ENCODE measurements at regions not wholly inside any gene's neighbourhood (a gene's known extent, or its start where the extent isn't known, plus 50 kb on each side); places are given as distances from the start of the nearest gene placed in this dataset.
A peak's percentile ranks its signal among the peaks of the same experiment; 100 is the strongest.
"Not testable (repeated sequence)": the region's sequence is repeated elsewhere in the genome, so short reads cannot be mapped to it uniquely, and the experiment has no call there.

DNA sequence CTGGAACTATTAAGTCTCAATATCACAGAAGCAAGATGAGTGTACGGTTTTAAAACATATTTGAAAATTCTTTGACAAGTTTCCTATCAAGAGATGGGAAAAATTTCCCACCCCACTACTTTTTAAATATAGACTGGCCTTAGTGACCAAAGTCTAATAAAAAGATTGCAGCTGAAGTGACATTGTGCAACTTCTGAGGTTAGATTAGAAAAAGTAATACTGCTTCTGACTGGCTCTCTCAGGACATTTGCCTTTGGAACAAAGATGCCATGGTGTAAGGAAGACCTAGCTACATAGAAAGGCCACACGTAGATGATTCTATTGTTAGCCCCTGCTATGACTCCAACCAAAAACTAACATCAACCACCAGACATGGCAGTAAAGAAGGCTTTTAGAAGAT lies 138.7 kb upstream of the FAM47C start:
- in situ Hi-C loops (cut with MboI; ENCODE audit: low sequenced_read_pairs, unreplicated experiment) = no loop called here
- TF ChIP-seq, protein P1, sequence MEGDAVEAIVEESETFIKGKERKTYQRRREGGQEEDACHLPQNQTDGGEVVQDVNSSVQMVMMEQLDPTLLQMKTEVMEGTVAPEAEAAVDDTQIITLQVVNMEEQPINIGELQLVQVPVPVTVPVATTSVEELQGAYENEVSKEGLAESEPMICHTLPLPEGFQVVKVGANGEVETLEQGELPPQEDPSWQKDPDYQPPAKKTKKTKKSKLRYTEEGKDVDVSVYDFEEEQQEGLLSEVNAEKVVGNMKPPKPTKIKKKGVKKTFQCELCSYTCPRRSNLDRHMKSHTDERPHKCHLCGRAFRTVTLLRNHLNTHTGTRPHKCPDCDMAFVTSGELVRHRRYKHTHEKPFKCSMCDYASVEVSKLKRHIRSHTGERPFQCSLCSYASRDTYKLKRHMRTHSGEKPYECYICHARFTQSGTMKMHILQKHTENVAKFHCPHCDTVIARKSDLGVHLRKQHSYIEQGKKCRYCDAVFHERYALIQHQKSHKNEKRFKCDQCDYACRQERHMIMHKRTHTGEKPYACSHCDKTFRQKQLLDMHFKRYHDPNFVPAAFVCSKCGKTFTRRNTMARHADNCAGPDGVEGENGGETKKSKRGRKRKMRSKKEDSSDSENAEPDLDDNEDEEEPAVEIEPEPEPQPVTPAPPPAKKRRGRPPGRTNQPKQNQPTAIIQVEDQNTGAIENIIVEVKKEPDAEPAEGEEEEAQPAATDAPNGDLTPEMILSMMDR (IDR thresholded peaks at IDR 0.05; ENCODE audit: borderline replicate concordance, control extremely low read depth, extremely low read depth, insufficient read depth, missing control alignments) = no peak
- DNase-seq (ENCODE audit: low spot score) = no peak

DNA sequence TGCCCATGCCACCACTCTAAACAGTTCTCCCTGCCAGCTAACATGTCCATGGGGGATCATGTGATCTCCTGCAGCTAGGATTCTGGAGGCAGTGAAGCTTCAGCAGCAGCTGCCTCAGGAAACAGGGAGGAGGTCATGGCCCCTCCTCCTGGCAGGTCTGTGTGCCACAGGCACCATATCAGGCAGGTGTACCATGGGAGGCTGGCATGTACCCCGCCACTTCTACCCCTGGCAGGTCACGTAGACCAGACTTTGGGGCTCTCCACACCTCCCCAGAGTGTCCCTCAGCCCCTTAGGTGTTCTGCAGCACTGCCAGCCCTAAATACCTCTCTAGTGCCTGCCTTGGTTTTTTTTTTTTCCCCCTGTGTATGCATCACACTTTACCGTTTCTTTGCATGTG lies 110.5 kb upstream of the FAM47C start:
- DNase-seq (ENCODE audit: low spot score) = no peak
- TF ChIP-seq, protein P1 (IDR thresholded peaks at IDR 0.05; ENCODE audit: borderline replicate concordance, control extremely low read depth, extremely low read depth, insufficient read depth, missing control alignments) = no peak
- in situ Hi-C loops (cut with MboI; ENCODE audit: low sequenced_read_pairs, unreplicated experiment) = no loop called here

DNA sequence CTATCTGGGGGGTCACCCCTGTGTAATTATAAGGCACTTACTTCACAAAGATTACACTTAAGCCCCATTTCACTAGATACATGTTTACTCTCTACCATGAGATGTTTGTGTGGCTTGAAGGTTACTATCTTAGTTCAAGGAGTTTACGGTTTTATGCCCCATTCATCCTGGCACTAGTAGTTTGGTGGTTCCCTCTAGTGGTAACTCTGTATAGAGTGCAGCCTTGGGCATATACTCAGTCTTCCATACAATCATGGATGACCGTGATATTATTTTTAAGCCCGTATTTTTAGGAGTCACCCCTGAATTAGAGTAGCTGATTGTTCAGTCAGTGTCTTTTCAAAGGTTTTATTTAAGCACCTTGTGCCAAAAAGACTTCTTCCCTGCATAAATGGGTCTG lies 109.9 kb upstream of the FAM47C start:
- no peak for DNase-seq (ENCODE audit: low spot score)
- TF ChIP-seq, protein P1 (IDR thresholded peaks at IDR 0.05; ENCODE audit: borderline replicate concordance, control extremely low read depth, extremely low read depth, insufficient read depth, missing control alignments) = peak; percentile 35
- in situ Hi-C loops (cut with MboI; ENCODE audit: low sequenced_read_pairs, unreplicated experiment) = no loop called here

DNA sequence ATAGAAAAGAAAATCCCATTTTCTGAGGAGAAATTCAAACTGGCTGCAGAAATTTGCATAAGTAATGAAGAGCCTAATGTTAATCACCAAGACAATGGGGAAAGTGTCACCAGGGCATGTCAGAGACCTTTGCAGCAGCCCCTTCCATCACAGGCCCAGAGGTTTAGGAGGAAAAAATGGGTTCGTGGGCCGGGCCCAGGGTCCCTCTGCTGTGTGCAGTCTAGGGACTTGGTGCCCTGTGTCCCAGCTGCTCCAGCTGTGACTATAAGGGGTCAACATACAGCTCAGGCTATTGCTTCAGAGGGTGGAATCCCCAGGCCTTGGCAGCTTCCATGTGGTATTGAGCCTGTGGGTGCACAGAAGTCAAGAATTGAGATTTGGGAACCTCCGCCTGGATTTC lies 103.6 kb upstream of the FAM47C start:
- in situ Hi-C loops (cut with MboI; ENCODE audit: low sequenced_read_pairs, unreplicated experiment); DNase-seq (ENCODE audit: low spot score): not testable (repeated sequence)

DNA sequence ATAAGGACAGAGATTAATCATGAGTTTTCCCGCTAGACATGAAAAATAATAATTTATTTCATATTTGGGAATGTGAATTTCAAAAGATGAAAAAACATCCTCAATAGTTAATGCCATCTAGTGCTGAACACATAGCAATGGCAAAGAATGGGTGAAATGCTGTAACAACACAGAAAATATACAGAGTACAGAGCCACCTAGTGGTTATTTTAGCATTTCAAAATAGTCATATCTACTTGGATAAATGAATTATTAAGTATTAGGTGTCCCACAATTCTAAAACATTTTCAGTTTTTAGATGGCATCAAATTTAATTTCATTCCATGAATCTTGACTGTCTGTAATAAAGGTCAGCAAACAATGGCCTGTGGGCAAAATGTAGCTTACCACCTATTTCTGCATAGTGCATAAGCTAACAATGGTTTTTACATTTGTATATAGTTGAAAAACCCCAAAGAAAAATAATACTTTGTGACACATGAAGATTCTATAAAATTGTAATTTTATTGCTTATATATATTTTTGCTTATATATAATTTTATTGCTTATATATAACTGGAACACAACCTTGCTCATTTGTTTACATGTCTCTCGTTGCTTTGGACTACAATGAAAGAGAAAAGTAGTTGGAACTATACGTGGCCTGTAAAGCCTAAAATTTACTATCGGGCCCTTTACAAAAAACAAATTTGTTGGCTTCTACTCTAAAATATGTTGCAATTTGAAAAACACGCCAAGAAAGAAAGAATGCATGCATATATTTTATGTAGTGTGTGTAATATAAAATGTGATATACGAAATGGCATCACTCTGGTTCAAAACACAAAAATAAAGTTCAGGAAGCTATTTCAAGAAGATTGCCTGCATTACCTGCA lies 99.1 kb upstream of the FAM47C start:
- in situ Hi-C loops (cut with MboI; ENCODE audit: low sequenced_read_pairs, unreplicated experiment) = no loop called here
- DNase-seq (ENCODE audit: low spot score) = peak; percentile 2
- TF ChIP-seq, protein P1 (IDR thresholded peaks at IDR 0.05; ENCODE audit: borderline replicate concordance, control extremely low read depth, extremely low read depth, insufficient read depth, missing control alignments) = peak; percentile 36

DNA sequence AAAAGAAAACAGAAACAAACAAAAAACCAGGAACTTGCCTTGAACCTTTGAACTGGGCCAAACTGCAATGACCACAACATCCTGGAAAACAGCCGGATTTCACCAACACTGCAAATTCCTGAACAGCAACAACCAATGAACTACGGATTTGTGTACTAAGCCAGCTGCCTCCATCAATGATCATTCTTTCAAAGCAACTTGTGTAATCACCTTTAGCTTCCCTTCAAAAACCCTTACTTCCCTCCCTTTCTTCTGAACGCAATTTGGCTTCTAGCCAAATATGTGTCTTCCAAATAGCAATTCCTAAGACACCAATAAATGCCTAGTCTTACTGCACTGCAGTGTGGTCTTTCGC lies 98.5 kb upstream of the FAM47C start:
- TF ChIP-seq, protein P1 (IDR thresholded peaks at IDR 0.05; ENCODE audit: borderline replicate concordance, control extremely low read depth, extremely low read depth, insufficient read depth, missing control alignments) = no peak
- in situ Hi-C loops (cut with MboI; ENCODE audit: low sequenced_read_pairs, unreplicated experiment) = no loop called here
- DNase-seq (ENCODE audit: low spot score) = no peak

DNA sequence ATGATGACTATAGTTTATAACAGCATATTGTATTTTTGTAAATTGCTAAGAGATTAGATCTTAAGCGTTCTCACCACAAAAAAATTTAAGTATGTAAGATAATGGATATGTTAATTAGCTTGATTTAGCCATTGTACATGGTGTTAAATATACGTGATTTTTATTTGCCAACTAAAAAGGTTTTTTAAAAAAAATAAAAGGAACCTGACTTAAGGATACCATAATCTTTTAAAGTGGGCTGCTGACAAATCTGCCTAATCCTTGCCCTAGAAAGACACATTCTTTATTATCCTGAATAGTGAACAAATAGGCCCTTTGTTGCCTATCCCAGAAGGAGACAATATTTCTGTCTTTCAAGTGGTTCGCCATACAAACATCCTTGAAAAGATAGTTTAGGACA lies 94.6 kb upstream of the FAM47C start:
- in situ Hi-C loops (cut with MboI; ENCODE audit: low sequenced_read_pairs, unreplicated experiment) = no loop called here
- TF ChIP-seq, protein P1 (IDR thresholded peaks at IDR 0.05; ENCODE audit: borderline replicate concordance, control extremely low read depth, extremely low read depth, insufficient read depth, missing control alignments) = no peak

More for the DNA sequence above, 94.6 kb upstream of the FAM47C start:
- DNase-seq (ENCODE audit: low spot score) = no peak
